HEK293 (cell line): ENCODE measurements at regions not wholly inside any gene's neighbourhood (a gene's known extent, or its start where the extent isn't known, plus 50 kb on each side); places are given as distances from the start of the nearest gene placed in this dataset.

Source experiments
- KLF16 ChIP-seq: fragments of 450-650 bp; formaldehyde crosslinking; IDR thresholded peaks from 2 replicates; pipeline ENCODE4 v1.5.1; 2017; ENCODE audit warnings: missing biosample characterization, missing genetic modification characterization
- REST ChIP-seq: fragments of 450-650 bp; formaldehyde crosslinking; IDR thresholded peaks from 2 replicates; pipeline ENCODE4 v1.5.1; 2016; ENCODE audit warnings: missing biosample characterization, missing genetic modification characterization
- ZNF362 ChIP-seq: fragments of 450-650 bp; formaldehyde crosslinking; IDR thresholded peaks from 2 replicates; pipeline ENCODE4 v1.5.1; 2016; ENCODE audit warnings: missing biosample characterization, missing genetic modification characterization
- ZNF555 ChIP-seq: fragments of 450-650 bp; formaldehyde crosslinking; conservative IDR thresholded peaks from 2 replicates; pipeline ENCODE4 v1.5.1; 2017; ENCODE audit warnings: missing biosample characterization, mild to moderate bottlenecking, missing genetic modification characterization, inconsistent platforms

- TF ChIP-seq KLF16 (tag by site-specific recombination) (no peak), ZNF555 (no peak), ZNF362 (no peak), REST (tag by site-specific recombination) (no peak)
Measured at GRCh38 chr16:80107900-80108299, 432.9 kb upstream of the DYNLRB2 start.
